GM18505 (cell line): ENCODE measurements at regions not wholly inside any gene's neighbourhood (a gene's known extent, or its start where the extent isn't known, plus 50 kb on each side); places are given as distances from the start of the nearest gene placed in this dataset.

Source experiments
- ATAC-seq: cut with Tn5 transposase; IDR thresholded peaks from one replicate; pipeline ENCODE4 v1.9.1; 2021; ENCODE audit not compliant: unreplicated experiment
- POLR2A ChIP-seq: IDR thresholded peaks from 4 replicates; pipeline ENCODE4 v1.6.1; 2011; ENCODE audit warnings: borderline replicate concordance; ENCODE audit not compliant: insufficient read depth, insufficient read length; ENCODE audit errors: extremely low read depth

GRCh38 chr3:182198345-182198744, 486.6 kb downstream of the SOX2 start:
- ATAC-seq = no peak
- TF ChIP-seq POLR2A = no peak

- no peak for ATAC-seq
- no peak for TF ChIP-seq POLR2A
Observed at GRCh38 chr3:182201456-182202168, 489.9 kb downstream of the SOX2 start.

GRCh38 chr3:182212479-182213076, 500.9 kb downstream of the SOX2 start:
- ATAC-seq = no peak
- no peak for TF ChIP-seq POLR2A

- no peak for ATAC-seq
- TF ChIP-seq POLR2A = no peak
Observed at GRCh38 chr3:182214416-182214815, 502.7 kb downstream of the SOX2 start.

GRCh38 chr3:182215881-182216280, 504.2 kb downstream of the SOX2 start:
- no peak for TF ChIP-seq POLR2A
- ATAC-seq = no peak

GRCh38 chr3:182216311-182216970, 504.7 kb downstream of the SOX2 start:
- no peak for TF ChIP-seq POLR2A
- no peak for ATAC-seq

- TF ChIP-seq POLR2A = no peak
- ATAC-seq = no peak
Observed at GRCh38 chr3:182220013-182220412, 508.3 kb downstream of the SOX2 start.

- no peak for TF ChIP-seq POLR2A
- ATAC-seq = no peak
Observed at GRCh38 chr3:182220471-182220870, 508.7 kb downstream of the SOX2 start.

GRCh38 chr3:182226995-182227394, 515.3 kb downstream of the SOX2 start:
- no peak for ATAC-seq
- no peak for TF ChIP-seq POLR2A

GRCh38 chr3:182233405-182233804, 521.7 kb downstream of the SOX2 start:
- TF ChIP-seq POLR2A = no peak
- ATAC-seq = no peak

GRCh38 chr3:182233957-182234356, 522.2 kb downstream of the SOX2 start:
- no peak for ATAC-seq
- no peak for TF ChIP-seq POLR2A

- no peak for TF ChIP-seq POLR2A
- no peak for ATAC-seq
Observed at GRCh38 chr3:182234881-182235280, 523.2 kb downstream of the SOX2 start.

GRCh38 chr3:182235504-182235903, 523.8 kb downstream of the SOX2 start:
- TF ChIP-seq POLR2A = no peak
- ATAC-seq = no peak

GRCh38 chr3:182238126-182238525, 526.4 kb downstream of the SOX2 start:
- ATAC-seq = no peak
- TF ChIP-seq POLR2A = no peak
